Small intestine (tissue), 7 donors: ENCODE measurements at regions not wholly inside any gene's neighbourhood (a gene's known extent, or its start where the extent isn't known, plus 50 kb on each side); places are given as distances from the start of the nearest gene placed in this dataset.

Experiments used
- DNase-seq, 2 donors: peaks; one replicate each; pipeline versions ENCODE4 v3.0.0 to v3.0.0-alpha.2; 2013
- FAIRE-seq: peaks from 2 replicates; lab custom pipeline; 2012; peaks lifted over from hg19 to GRCh38; lab: Jason Lieb, UNC
- H3K27ac ChIP-seq, 3 donors: one replicate each; pipeline ENCODE4 v1.5.1; 2013; ENCODE audit warnings: low read length in 2 of 3, mild to moderate bottlenecking in 2 of 3, control low read depth in 1 of 3, inconsistent platforms in 1 of 3, low read depth in 1 of 3, moderate library complexity in 1 of 3
- H3K27me3 ChIP-seq, 3 donors: one replicate each; pipeline ENCODE4 v1.6.1; 2013; ENCODE audit warnings: low read length in 3 of 3, inconsistent platforms in 1 of 3; ENCODE audit not compliant: control insufficient read depth in 3 of 3, insufficient read depth in 3 of 3
- H3K36me3 ChIP-seq, 3 donors: one replicate each; pipeline ENCODE4 v1.6.1; 2013; ENCODE audit warnings: low read length in 3 of 3, inconsistent platforms in 1 of 3, low read depth in 1 of 3, mild to moderate bottlenecking in 1 of 3, moderate library complexity in 1 of 3; ENCODE audit not compliant: control insufficient read depth in 3 of 3, insufficient read depth in 2 of 3
- H3K4me1 ChIP-seq, 3 donors: one replicate each; pipeline ENCODE4 v1.6.1; 2013; ENCODE audit warnings: low read length in 2 of 3, inconsistent platforms in 1 of 3, low read depth in 1 of 3, mild to moderate bottlenecking in 1 of 3, moderate library complexity in 1 of 3; ENCODE audit not compliant: control insufficient read depth in 3 of 3, insufficient read depth in 2 of 3
- H3K4me3 ChIP-seq, 3 donors: one replicate each; pipeline ENCODE4 v1.5.1; 2013; ENCODE audit warnings: low read length in 3 of 3, control low read depth in 1 of 3, inconsistent platforms in 1 of 3, low read depth in 1 of 3, mild to moderate bottlenecking in 1 of 3, moderate library complexity in 1 of 3
- H3K9me3 ChIP-seq, 2 donors: one replicate each; pipeline ENCODE4 v1.6.1; 2013; ENCODE audit warnings: low read depth in 1 of 2, low read length in 1 of 2; ENCODE audit not compliant: control insufficient read depth in 2 of 2, insufficient read depth in 1 of 2
- WGBS, 3 donors: extraction: QIAGEN DNeasy Blood & Tissue Kit; methylation state at CpG; one replicate each; pipeline ENCODE4 v1.1.7; 2013; 5-methylcytosine and 5-hydroxymethylcytosine counted together
- donor health status: healthy with polysubstance abuse.
- donor health status: control.
- donor health status: control.
- donor health status: Bipolar disorder and iron deficiency.
- donor health status: healthy.

DNA sequence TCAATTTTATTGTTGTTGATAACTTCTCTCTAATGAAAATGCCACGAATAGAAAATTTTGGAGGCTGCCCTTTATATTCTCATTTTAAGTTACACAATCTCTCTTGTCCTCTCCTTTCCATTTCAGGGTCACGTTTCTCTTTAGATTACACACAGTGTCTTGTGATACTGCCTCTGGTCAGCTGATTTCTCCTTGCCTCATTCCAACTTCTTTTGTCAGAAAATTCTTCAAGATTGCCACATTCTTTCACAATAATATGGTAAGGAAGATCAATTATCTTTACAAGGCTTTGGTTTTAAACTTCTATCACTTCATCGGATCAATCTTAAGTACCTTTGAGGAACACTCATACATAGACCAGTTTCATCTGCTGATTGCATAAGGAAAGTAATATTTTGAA lies 370.3 kb downstream of the RFPL4B start:
- FAIRE-seq (no peak), DNase-seq (no peak)
- no peaks in the 10 kb centered on the region for H3K9me3 ChIP-seq
- H3K27me3 ChIP-seq: no peaks in the 10 kb centered on the region
- no peaks in the 10 kb centered on the region for H3K36me3 ChIP-seq
- 64 to 75% (median 71%) methylated on average over 3 of the region's 3 CpGs for WGBS, 3 donors
- H3K27ac ChIP-seq: no peak overlapping the region
- H3K4me3 ChIP-seq: no peak overlapping the region
- no peaks in the 10 kb centered on the region for H3K4me1 ChIP-seq

DNA sequence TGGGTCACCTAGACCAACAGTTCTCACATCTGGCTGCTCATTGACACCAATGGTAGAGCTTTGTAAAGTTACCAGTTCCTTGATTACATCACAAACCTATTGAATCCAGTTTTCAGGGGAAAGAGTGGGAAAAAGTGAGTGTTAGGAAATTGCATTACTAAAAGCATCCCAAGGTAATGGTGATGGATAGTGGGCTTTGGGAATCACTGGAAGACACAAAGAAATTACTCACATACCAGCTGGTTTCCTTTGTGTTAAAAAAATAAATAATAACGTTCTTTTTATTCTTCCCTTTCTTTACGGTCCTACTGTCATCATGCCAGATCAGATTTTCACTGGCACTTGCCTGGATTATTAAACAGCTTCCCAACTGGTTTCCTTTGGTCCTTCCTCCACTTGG lies 370.7 kb downstream of the RFPL4B start:
- no peaks in the 10 kb centered on the region for H3K4me1 ChIP-seq
- H3K4me3 ChIP-seq: no peak overlapping the region
- FAIRE-seq: no peak

GRCh38 chr6:112725541-112726085 lies 378.5 kb downstream of the RFPL4B start:
- DNase-seq: no peak
- WGBS, 3 donors: 83 to 88% (median 87%) methylated on average over 6 of the region's 6 CpGs
- Histone ChIP-seq H3K36me3 (no peaks in the 10 kb centered on the region), H3K4me1 (no peaks in the 10 kb centered on the region), H3K27ac (no peak overlapping the region), H3K9me3 (no peaks in the 10 kb centered on the region), H3K4me3 (no peak overlapping the region), H3K27me3 (no peaks in the 10 kb centered on the region)
- no peak for FAIRE-seq

More for the DNA sequence above, 370.7 kb downstream of the RFPL4B start:
- H3K27ac ChIP-seq: no peak overlapping the region
- DNase-seq: no peak
- WGBS, 3 donors: 65 to 80% (median 71%) methylated on average over 2 of the region's 2 CpGs
- H3K9me3 ChIP-seq: no peaks in the 10 kb centered on the region
- H3K27me3 ChIP-seq: no peaks in the 10 kb centered on the region
- H3K36me3 ChIP-seq: no peaks in the 10 kb centered on the region

- Histone ChIP-seq H3K9me3 (no peaks in the 10 kb centered on the region), H3K27me3 (no peaks in the 10 kb centered on the region), H3K4me1 (no peaks in the 10 kb centered on the region), H3K27ac (no peak overlapping the region), H3K4me3 (no peak overlapping the region), H3K36me3 (no peaks in the 10 kb centered on the region)
- DNase-seq (peak in 1 of 2 donors; percentile 0), FAIRE-seq (no peak)
- WGBS, 3 donors: 19 to 62% (median 51%) methylated on average over 1 of the region's 1 CpG
Observed at GRCh38 chr6:112735129-112735528, 388.0 kb downstream of the RFPL4B start.

- Histone ChIP-seq H3K4me3 (no peak overlapping the region), H3K27me3 (no peaks in the 10 kb centered on the region), H3K4me1 (no peaks in the 10 kb centered on the region), H3K36me3 (no peaks in the 10 kb centered on the region), H3K9me3 (no peaks in the 10 kb centered on the region), H3K27ac (no peak overlapping the region)
- FAIRE-seq (no peak), DNase-seq (no peak)
Observed at GRCh38 chr6:112739766-112740165, 392.6 kb downstream of the RFPL4B start.

DNA sequence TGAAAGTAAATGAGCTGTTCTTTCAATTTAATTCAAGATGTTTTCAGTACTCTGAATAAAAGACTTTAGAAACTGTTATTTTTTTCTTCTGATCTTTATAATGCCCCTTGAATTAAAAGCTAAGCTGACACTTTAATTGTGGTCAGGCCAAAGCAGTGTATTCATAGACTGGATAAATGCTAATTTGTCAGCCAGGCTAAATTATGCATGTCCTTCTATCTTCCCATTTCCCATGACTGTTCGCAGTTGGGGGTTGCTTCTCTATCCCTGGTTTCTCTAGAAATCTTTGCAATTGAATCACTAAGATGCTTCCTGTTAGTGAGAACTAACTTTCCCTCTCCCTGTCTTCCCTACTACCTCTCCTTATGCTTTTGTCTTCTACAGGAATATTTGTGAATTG lies 396.2 kb downstream of the RFPL4B start:
- Histone ChIP-seq H3K4me3 (no peak overlapping the region), H3K27me3 (no peaks in the 10 kb centered on the region), H3K27ac (no peak overlapping the region), H3K9me3 (no peaks in the 10 kb centered on the region), H3K4me1 (no peaks in the 10 kb centered on the region), H3K36me3 (no peaks in the 10 kb centered on the region)
- no peak for DNase-seq
- WGBS, 3 donors: 86 to 95% (median 90%) methylated on average over 1 of the region's 1 CpG
- no peak for FAIRE-seq

- Histone ChIP-seq H3K27ac (no peak overlapping the region), H3K36me3 (no peaks in the 10 kb centered on the region), H3K9me3 (no peaks in the 10 kb centered on the region), H3K4me3 (no peak overlapping the region), H3K4me1 (no peaks in the 10 kb centered on the region), H3K27me3 (no peaks in the 10 kb centered on the region)
- DNase-seq (no peak), FAIRE-seq (no peak)
- 44 to 55% (median 54%) methylated on average over 4 of the region's 4 CpGs for WGBS, 3 donors
Observed at GRCh38 chr6:112744827-112745226, 397.7 kb downstream of the RFPL4B start.

- Histone ChIP-seq H3K4me1 (no peaks in the 10 kb centered on the region), H3K36me3 (no peaks in the 10 kb centered on the region), H3K27ac (no peak overlapping the region), H3K27me3 (no peaks in the 10 kb centered on the region), H3K9me3 (no peaks in the 10 kb centered on the region), H3K4me3 (no peak overlapping the region)
- FAIRE-seq (no peak), DNase-seq (no peak)
- 4 to 28% (median 15%) methylated on average over 1 of the region's 1 CpG for WGBS, 3 donors
Observed at GRCh38 chr6:112745765-112746164, 398.6 kb downstream of the RFPL4B start.

GRCh38 chr6:112749673-112750072 lies 402.5 kb downstream of the RFPL4B start:
- 93% methylated on average over 5 of the region's 5 CpGs for WGBS, 3 donors
- no peak for FAIRE-seq

More at GRCh38 chr6:112749673-112750072, 402.5 kb downstream of the RFPL4B start:
- H3K4me1 ChIP-seq: no peaks in the 10 kb centered on the region
- no peak overlapping the region for H3K27ac ChIP-seq
- H3K4me3 ChIP-seq: no peak overlapping the region
- H3K36me3 ChIP-seq: no peaks in the 10 kb centered on the region
- no peak for DNase-seq
- H3K9me3 ChIP-seq: no peaks in the 10 kb centered on the region
- no peaks in the 10 kb centered on the region for H3K27me3 ChIP-seq
